Transverse colon (tissue), 4 donors: ENCODE measurements at regions not wholly inside any gene's neighbourhood (a gene's known extent, or its start where the extent isn't known, plus 50 kb on each side); places are given as distances from the start of the nearest gene placed in this dataset.

Source experiments
- CTCF ChIP-seq, 5 experiments: fragments of 200-600 bp in 3 of 5; fragments of 450-650 bp in 2 of 5; sonication (generic) in 3 of 5; IDR thresholded peaks; 1 replicate in 2 of 5; 2 replicates in 3 of 5; pipeline ENCODE4 v1.5.1; 2016 to 2017; ENCODE audit warnings: antibody characterized with exemption in 5 of 5, inconsistent platforms in 3 of 5, mild to moderate bottlenecking in 2 of 5, moderate library complexity in 1 of 5
- POLR2A ChIP-seq: fragments of 450-650 bp; IDR thresholded peaks from one replicate; pipeline ENCODE4 v1.6.1; 2016; ENCODE audit warnings: antibody characterized with exemption, mild to moderate bottlenecking, moderate library complexity
- POLR2AphosphoS5 ChIP-seq, 3 donors: sonication (generic); formaldehyde crosslinking; IDR thresholded peaks; one replicate each; pipeline ENCODE4 v1.6.1; 2016; ENCODE audit warnings: antibody characterized with exemption in 3 of 3

GRCh38 chr6:169912266-169913095, 161.1 kb downstream of the ERMARD start:
- no peak for TF ChIP-seq CTCF (IDR thresholded peaks at IDR 0.05)
- no peak for TF ChIP-seq POLR2A
- TF ChIP-seq POLR2AphosphoS5 (IDR thresholded peaks at IDR 0.05) = no peak
